H1 (cell line): ENCODE measurements at regions not wholly inside any gene's neighbourhood (a gene's known extent, or its start where the extent isn't known, plus 50 kb on each side); places are given as distances from the start of the nearest gene placed in this dataset.

ENCODE experiments used
- EP300 ChIP-seq, 2 experiments: IDR thresholded peaks; 1 replicate in 1 of 2; 2 replicates in 1 of 2; pipeline ENCODE4 v1.6.1; 2011 to 2012; ENCODE audit warnings: low read depth in 2 of 2, low read length in 2 of 2, mild to moderate bottlenecking in 2 of 2, borderline replicate concordance in 1 of 2, inconsistent platforms in 1 of 2, moderate library complexity in 1 of 2
- RBBP5 ChIP-seq: IDR thresholded peaks from 2 replicates; pipeline ENCODE4 v1.7.1; 2012; ENCODE audit warnings: low read depth, mild to moderate bottlenecking, inconsistent platforms, low read length, moderate library complexity, borderline replicate concordance
- SIN3A ChIP-seq, 2 experiments: IDR thresholded peaks in 1 of 2; conservative IDR thresholded peaks in 1 of 2; 2 replicates each; pipeline ENCODE4 v1.6.1; 2011 to 2012; ENCODE audit warnings: low read length in 2 of 2, improper control_type of control experiment in 1 of 2, low read depth in 1 of 2, mild to moderate bottlenecking in 1 of 2
- SIRT6 ChIP-seq: IDR thresholded peaks from one replicate; pipeline ENCODE4 v1.7.1; 2012; ENCODE audit warnings: low read length, inconsistent platforms
- SP4 ChIP-seq: IDR thresholded peaks from 2 replicates; pipeline ENCODE4 v1.6.1; 2012; ENCODE audit warnings: low read length, inconsistent platforms
- TF ChIP-seq, protein P1 (sequence below): fragments of 300-600 bp; sonication (generic); IDR thresholded peaks from 2 replicates; pipeline ENCODE4 v1.7.1; 2012; ENCODE audit warnings: low read length, moderate library complexity, mild to moderate bottlenecking, inconsistent platforms; ENCODE audit not compliant: insufficient replicate concordance
- TF ChIP-seq, protein P2 (sequence below), 3 experiments: IDR thresholded peaks; 1 replicate in 2 of 3; 2 replicates in 1 of 3; pipeline versions ENCODE4 v1.5.1 to v1.6.1; 2011; ENCODE audit warnings: low read length in 3 of 3, mild to moderate bottlenecking in 3 of 3, inconsistent platforms in 2 of 3, low read depth in 1 of 3, moderate library complexity in 1 of 3; ENCODE audit not compliant: insufficient read depth in 1 of 3; ENCODE audit errors: control extremely low read depth in 1 of 3
- TF ChIP-seq, protein P3 (sequence below): IDR thresholded peaks from 2 replicates; pipeline ENCODE4 v1.6.1; 2011; ENCODE audit warnings: low read length, improper control_type of control experiment

DNA sequence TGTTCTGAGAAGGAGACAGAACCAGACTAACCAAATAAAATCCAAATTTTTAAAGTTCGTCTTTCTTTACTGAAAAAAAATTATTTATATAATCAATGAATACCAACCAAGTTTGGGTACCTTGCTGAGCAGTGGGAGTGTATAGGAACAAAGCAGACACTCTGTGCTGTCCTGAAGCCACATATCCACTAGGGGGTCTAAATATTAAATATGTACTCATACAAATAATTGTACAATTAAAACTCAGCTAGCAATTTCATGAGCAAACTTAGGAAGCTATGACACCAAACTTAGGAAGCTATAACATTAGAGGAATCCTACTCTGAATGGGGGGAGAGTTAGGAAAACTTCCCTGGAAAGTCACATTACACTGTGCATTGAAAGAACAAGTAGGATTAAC is 582.0 kb upstream of the EPHA5 start (continued):
- TF ChIP-seq, protein P1, sequence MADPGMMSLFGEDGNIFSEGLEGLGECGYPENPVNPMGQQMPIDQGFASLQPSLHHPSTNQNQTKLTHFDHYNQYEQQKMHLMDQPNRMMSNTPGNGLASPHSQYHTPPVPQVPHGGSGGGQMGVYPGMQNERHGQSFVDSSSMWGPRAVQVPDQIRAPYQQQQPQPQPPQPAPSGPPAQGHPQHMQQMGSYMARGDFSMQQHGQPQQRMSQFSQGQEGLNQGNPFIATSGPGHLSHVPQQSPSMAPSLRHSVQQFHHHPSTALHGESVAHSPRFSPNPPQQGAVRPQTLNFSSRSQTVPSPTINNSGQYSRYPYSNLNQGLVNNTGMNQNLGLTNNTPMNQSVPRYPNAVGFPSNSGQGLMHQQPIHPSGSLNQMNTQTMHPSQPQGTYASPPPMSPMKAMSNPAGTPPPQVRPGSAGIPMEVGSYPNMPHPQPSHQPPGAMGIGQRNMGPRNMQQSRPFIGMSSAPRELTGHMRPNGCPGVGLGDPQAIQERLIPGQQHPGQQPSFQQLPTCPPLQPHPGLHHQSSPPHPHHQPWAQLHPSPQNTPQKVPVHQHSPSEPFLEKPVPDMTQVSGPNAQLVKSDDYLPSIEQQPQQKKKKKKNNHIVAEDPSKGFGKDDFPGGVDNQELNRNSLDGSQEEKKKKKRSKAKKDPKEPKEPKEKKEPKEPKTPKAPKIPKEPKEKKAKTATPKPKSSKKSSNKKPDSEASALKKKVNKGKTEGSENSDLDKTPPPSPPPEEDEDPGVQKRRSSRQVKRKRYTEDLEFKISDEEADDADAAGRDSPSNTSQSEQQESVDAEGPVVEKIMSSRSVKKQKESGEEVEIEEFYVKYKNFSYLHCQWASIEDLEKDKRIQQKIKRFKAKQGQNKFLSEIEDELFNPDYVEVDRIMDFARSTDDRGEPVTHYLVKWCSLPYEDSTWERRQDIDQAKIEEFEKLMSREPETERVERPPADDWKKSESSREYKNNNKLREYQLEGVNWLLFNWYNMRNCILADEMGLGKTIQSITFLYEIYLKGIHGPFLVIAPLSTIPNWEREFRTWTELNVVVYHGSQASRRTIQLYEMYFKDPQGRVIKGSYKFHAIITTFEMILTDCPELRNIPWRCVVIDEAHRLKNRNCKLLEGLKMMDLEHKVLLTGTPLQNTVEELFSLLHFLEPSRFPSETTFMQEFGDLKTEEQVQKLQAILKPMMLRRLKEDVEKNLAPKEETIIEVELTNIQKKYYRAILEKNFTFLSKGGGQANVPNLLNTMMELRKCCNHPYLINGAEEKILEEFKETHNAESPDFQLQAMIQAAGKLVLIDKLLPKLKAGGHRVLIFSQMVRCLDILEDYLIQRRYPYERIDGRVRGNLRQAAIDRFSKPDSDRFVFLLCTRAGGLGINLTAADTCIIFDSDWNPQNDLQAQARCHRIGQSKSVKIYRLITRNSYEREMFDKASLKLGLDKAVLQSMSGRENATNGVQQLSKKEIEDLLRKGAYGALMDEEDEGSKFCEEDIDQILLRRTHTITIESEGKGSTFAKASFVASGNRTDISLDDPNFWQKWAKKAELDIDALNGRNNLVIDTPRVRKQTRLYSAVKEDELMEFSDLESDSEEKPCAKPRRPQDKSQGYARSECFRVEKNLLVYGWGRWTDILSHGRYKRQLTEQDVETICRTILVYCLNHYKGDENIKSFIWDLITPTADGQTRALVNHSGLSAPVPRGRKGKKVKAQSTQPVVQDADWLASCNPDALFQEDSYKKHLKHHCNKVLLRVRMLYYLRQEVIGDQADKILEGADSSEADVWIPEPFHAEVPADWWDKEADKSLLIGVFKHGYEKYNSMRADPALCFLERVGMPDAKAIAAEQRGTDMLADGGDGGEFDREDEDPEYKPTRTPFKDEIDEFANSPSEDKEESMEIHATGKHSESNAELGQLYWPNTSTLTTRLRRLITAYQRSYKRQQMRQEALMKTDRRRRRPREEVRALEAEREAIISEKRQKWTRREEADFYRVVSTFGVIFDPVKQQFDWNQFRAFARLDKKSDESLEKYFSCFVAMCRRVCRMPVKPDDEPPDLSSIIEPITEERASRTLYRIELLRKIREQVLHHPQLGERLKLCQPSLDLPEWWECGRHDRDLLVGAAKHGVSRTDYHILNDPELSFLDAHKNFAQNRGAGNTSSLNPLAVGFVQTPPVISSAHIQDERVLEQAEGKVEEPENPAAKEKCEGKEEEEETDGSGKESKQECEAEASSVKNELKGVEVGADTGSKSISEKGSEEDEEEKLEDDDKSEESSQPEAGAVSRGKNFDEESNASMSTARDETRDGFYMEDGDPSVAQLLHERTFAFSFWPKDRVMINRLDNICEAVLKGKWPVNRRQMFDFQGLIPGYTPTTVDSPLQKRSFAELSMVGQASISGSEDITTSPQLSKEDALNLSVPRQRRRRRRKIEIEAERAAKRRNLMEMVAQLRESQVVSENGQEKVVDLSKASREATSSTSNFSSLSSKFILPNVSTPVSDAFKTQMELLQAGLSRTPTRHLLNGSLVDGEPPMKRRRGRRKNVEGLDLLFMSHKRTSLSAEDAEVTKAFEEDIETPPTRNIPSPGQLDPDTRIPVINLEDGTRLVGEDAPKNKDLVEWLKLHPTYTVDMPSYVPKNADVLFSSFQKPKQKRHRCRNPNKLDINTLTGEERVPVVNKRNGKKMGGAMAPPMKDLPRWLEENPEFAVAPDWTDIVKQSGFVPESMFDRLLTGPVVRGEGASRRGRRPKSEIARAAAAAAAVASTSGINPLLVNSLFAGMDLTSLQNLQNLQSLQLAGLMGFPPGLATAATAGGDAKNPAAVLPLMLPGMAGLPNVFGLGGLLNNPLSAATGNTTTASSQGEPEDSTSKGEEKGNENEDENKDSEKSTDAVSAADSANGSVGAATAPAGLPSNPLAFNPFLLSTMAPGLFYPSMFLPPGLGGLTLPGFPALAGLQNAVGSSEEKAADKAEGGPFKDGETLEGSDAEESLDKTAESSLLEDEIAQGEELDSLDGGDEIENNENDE, result no peak
- TF ChIP-seq, protein P2, sequence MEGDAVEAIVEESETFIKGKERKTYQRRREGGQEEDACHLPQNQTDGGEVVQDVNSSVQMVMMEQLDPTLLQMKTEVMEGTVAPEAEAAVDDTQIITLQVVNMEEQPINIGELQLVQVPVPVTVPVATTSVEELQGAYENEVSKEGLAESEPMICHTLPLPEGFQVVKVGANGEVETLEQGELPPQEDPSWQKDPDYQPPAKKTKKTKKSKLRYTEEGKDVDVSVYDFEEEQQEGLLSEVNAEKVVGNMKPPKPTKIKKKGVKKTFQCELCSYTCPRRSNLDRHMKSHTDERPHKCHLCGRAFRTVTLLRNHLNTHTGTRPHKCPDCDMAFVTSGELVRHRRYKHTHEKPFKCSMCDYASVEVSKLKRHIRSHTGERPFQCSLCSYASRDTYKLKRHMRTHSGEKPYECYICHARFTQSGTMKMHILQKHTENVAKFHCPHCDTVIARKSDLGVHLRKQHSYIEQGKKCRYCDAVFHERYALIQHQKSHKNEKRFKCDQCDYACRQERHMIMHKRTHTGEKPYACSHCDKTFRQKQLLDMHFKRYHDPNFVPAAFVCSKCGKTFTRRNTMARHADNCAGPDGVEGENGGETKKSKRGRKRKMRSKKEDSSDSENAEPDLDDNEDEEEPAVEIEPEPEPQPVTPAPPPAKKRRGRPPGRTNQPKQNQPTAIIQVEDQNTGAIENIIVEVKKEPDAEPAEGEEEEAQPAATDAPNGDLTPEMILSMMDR (IDR thresholded peaks at IDR 0.05; ENCODE audit: control extremely low read depth in 1 of 3, insufficient read depth in 1 of 3, low read depth in 1 of 3, low read length in 3 of 3), result no peak
- TF ChIP-seq RBBP5 (no peak), SIRT6 (no peak), EP300 (IDR thresholded peaks at IDR 0.05; ENCODE audit: borderline replicate concordance in 1 of 2, low read depth in 2 of 2, low read length in 2 of 2) (no peak), SP4 (no peak), SIN3A (conservative IDR thresholded peaks at IDR 0.05 in 1 of 2, IDR thresholded peaks at IDR 0.05 in 1 of 2; ENCODE audit: low read depth in 1 of 2, low read length in 2 of 2) (no peak)
- TF ChIP-seq, protein P3, sequence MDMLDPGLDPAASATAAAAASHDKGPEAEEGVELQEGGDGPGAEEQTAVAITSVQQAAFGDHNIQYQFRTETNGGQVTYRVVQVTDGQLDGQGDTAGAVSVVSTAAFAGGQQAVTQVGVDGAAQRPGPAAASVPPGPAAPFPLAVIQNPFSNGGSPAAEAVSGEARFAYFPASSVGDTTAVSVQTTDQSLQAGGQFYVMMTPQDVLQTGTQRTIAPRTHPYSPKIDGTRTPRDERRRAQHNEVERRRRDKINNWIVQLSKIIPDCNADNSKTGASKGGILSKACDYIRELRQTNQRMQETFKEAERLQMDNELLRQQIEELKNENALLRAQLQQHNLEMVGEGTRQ, result no peak
